Brain microvascular endothelial cell (primary cell): ENCODE measurements at regions not wholly inside any gene's neighbourhood (a gene's known extent, or its start where the extent isn't known, plus 50 kb on each side); places are given as distances from the start of the nearest gene placed in this dataset.

ENCODE experiments used
- DNase-seq: peaks from one replicate; pipeline ENCODE4 v3.0.0-alpha.2; 2020
- H3K27ac ChIP-seq: fragments of 250-450 bp; sonication (Bioruptor Pico); 2 replicates; pipeline ENCODE4 v1.5.1; 2020; ENCODE audit warnings: mild to moderate bottlenecking, moderate library complexity
- H3K27me3 ChIP-seq: fragments of 250-450 bp; sonication (Bioruptor Pico); replicated peaks from 2 replicates; pipeline ENCODE4 v1.5.1; 2020; ENCODE audit warnings: mild to moderate bottlenecking
- H3K36me3 ChIP-seq: fragments of 250-450 bp; sonication (Bioruptor Pico); replicated peaks from 2 replicates; pipeline ENCODE4 v1.5.1; 2020; ENCODE audit warnings: mild to moderate bottlenecking
- H3K4me3 ChIP-seq: 2 replicates; pipeline ENCODE4 v1.5.1; 2011; ENCODE audit warnings: low read depth, mild to moderate bottlenecking, control low read depth, low read length, moderate library complexity
- CTCF ChIP-seq: IDR thresholded peaks from 2 replicates; pipeline ENCODE4 v1.5.1; 2011; ENCODE audit warnings: low read depth, mild to moderate bottlenecking, moderate library complexity, low read length, control low read depth, inconsistent platforms; ENCODE audit errors: missing control alignments
- in situ Hi-C: cut with HindIII; loops from 2 replicates; pipeline ENCODE4 v1.10.0; 2017; ENCODE audit warnings: low sequenced_read_pairs, low pct_ligation_motif_present

GRCh38 chr13:90700340-90700739, 647.1 kb upstream of the MIR17HG start:
- Histone ChIP-seq H3K27me3 (no peaks in the 10 kb centered on the region), H3K36me3 (no peaks in the 10 kb centered on the region), H3K4me3 (no peak overlapping the region), H3K27ac (no peak overlapping the region)
- TF ChIP-seq CTCF, result no peak
- in situ Hi-C loops, result no loop called here
- no peak for DNase-seq

GRCh38 chr13:90701264-90701663, 646.2 kb upstream of the MIR17HG start:
- H3K4me3 ChIP-seq, result no peak overlapping the region
- H3K27ac ChIP-seq, result no peak overlapping the region
- H3K36me3 ChIP-seq, result no peaks in the 10 kb centered on the region
- TF ChIP-seq CTCF, result no peak
- no peaks in the 10 kb centered on the region for H3K27me3 ChIP-seq
- DNase-seq, result no peak
- in situ Hi-C loops, result no loop called here

DNA sequence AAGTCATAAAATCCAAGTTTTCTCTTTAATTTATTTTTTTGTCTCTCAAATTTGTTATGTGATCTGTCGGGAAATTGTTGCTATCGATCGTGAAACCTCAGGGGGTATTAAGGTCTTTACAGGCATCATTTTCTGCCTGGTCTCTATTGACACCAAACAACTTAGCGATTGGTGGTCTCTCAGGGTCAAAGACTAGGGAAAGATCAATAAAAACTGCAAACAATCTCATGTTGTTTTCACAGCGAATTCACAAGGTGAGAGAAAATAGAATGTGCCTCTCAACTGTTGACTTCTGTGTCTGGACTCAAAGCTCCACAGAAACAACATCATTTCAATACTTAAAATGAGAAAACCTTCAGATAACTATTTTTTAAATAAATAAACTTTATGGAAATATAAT, 645.4 kb upstream of the MIR17HG start:
- TF ChIP-seq CTCF, result no peak
- H3K27me3 ChIP-seq, result no peaks in the 10 kb centered on the region
- H3K36me3 ChIP-seq, result no peaks in the 10 kb centered on the region
- in situ Hi-C loops, result no loop called here
- H3K27ac ChIP-seq, result no peak overlapping the region
- no peak overlapping the region for H3K4me3 ChIP-seq
- DNase-seq, result no peak

DNA sequence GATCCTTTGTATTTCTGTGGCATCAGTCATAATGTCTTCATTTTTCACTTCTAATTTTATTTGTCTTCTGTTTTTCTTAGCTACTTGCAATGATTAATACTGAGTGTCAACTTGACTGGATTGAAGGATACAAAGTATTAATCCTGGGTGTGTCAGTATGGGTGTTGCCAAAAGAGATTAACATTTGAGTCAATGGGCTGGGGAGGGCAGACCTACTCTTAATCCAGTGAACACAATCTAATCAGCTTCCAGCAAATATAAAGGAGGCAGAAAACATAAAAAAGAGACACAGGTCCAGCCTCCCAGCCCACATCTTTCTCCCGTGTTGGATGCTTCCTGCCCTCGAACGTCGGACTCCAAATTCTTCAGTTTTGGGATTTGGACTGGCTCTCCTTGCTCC, 640.9 kb upstream of the MIR17HG start:
- H3K27ac ChIP-seq, result no peak overlapping the region
- in situ Hi-C loops, result no loop called here
- no peak for TF ChIP-seq CTCF
- no peak for DNase-seq
- H3K4me3 ChIP-seq, result no peak overlapping the region
- no peaks in the 10 kb centered on the region for H3K27me3 ChIP-seq
- H3K36me3 ChIP-seq, result no peaks in the 10 kb centered on the region

GRCh38 chr13:90708128-90708527, 639.4 kb upstream of the MIR17HG start:
- Histone ChIP-seq H3K36me3 (no peaks in the 10 kb centered on the region), H3K27ac (no peak overlapping the region), H3K4me3 (no peak overlapping the region), H3K27me3 (no peaks in the 10 kb centered on the region)
- no peak for TF ChIP-seq CTCF
- DNase-seq, result no peak
- in situ Hi-C loops, result no loop called here

- H3K4me3 ChIP-seq, result no peak overlapping the region
- no peak overlapping the region for H3K27ac ChIP-seq
- TF ChIP-seq CTCF, result no peak
- no peaks in the 10 kb centered on the region for H3K36me3 ChIP-seq
- DNase-seq, result no peak
- H3K27me3 ChIP-seq, result no peaks in the 10 kb centered on the region
- in situ Hi-C loops, result no loop called here
Measured at GRCh38 chr13:90709319-90709718, 638.2 kb upstream of the MIR17HG start.
